Suprapubic skin (tissue), 3 donors: ENCODE measurements at regions not wholly inside any gene's neighbourhood (a gene's known extent, or its start where the extent isn't known, plus 50 kb on each side); places are given as distances from the start of the nearest gene placed in this dataset.

Experiments used
- CTCF ChIP-seq, 2 donors: fragments of 200-600 bp in 1 of 2; fragments of 450-650 bp in 1 of 2; sonication (generic) in 1 of 2; IDR thresholded peaks; one replicate each; pipeline ENCODE4 v1.5.1; 2016 to 2019; ENCODE audit warnings: antibody characterized with exemption in 2 of 2, mild to moderate bottlenecking in 1 of 2, moderate library complexity in 1 of 2
- POLR2A ChIP-seq, 2 donors: fragments of 450-650 bp; IDR thresholded peaks; one replicate each; pipeline ENCODE4 v1.6.1; 2017; ENCODE audit warnings: antibody characterized with exemption in 2 of 2, mild to moderate bottlenecking in 2 of 2, moderate library complexity in 2 of 2

DNA sequence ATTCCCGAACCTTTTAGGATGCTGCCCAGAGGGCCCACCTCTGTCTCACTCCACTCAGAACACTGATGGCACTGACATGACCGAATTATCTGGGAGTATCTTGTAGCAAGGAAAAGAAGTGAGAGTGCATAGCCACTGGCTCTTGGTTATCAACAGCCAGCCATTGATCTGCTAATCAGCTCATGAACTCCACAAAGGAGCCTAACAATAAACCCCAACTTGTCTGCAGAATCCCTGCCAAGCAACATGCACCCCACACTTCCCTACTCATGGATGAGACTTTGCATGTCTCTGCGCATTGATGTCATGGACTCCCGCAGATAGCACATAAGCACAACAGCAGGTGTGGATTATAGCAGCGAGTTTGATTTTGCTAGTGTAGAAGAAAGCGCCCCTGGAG is 1538.9 kb upstream of the RAG2 start:
- TF ChIP-seq CTCF (IDR thresholded peaks at IDR 0.05), result no peak
- no peak for TF ChIP-seq POLR2A (IDR thresholded peaks at IDR 0.05)
